ENCODE measurements at regions not wholly inside any gene's neighbourhood (a gene's known extent, or its start where the extent isn't known, plus 50 kb on each side); places are given as distances from the start of the nearest gene placed in this dataset.

DNA sequence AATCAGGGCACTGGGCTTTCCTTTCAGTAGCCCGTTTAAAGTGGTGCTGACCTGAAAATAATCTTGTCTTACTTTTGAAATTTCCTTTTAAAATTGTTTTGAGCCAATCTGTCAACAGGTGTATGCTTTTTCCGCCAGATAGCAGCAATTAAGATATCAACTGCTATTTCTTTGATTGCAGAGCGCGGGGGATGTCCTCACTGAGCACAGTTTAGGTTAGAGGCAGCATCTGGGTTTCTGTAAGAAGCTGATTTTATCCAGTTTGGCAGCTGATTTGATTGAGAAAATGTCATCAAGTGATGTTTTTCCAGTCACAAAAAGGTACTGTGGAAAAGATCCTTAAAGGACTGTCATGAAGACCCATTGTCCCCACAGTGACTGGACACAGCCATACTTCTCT is 371.8 kb downstream of the ADAMTS20 start:
- Histone ChIP-seq H3K27ac (ENCODE audit: low read depth in 1 of 2, low read length in 2 of 2) (no peak overlapping the region), H3K36me3 (replicated peaks in 1 of 2; ENCODE audit: control insufficient read depth in 1 of 2, insufficient read depth in 2 of 2, low read length in 2 of 2) (no peaks in the 10 kb centered on the region), H3K9me3 (replicated peaks in 1 of 2; ENCODE audit: control insufficient read depth in 1 of 2, insufficient read depth in 1 of 2, low read length in 2 of 2) (peaks cover 4 to 13% of the 10 kb centered on the region in 2 donors), H4K20me1 (ENCODE audit: insufficient read depth, low read length) (no peaks in the 10 kb centered on the region), H3K27me3 (ENCODE audit: control insufficient read depth in 2 of 2, insufficient read depth in 2 of 2, low read length in 2 of 2) (no peaks in the 10 kb centered on the region), H3K79me2 (ENCODE audit: insufficient read depth, low read length) (no peaks in the 10 kb centered on the region), H3K4me1 (ENCODE audit: control insufficient read depth in 1 of 2, insufficient read depth in 2 of 2, low read length in 2 of 2) (no peaks in the 10 kb centered on the region), H3K9ac (ENCODE audit: insufficient read depth, low read length, poor library complexity, severe bottlenecking) (no peak overlapping the region), H2AFZ (ENCODE audit: insufficient read depth, low read depth, low read length, poor library complexity, severe bottlenecking) (no peak overlapping the region), H3K4me2 (replicated peaks; ENCODE audit: extremely low read depth, low read length, poor library complexity, severe bottlenecking) (no peak overlapping the region), H3K4me3 (replicated peaks in 1 of 3; ENCODE audit: low read depth in 2 of 3, low read length in 3 of 3) (no peak overlapping the region)
- no peaks in the 10 kb centered on the region for H3K27me3 Mint-ChIP-seq (ENCODE audit: low read depth in 3 of 3)
- no peaks in the 10 kb centered on the region for H3K36me3 Mint-ChIP-seq
- no peak overlapping the region for H3K27ac Mint-ChIP-seq
- H3K4me3 Mint-ChIP-seq, result no peak overlapping the region
- intact Hi-C loops (cut with micrococcal nuclease), result no loop called here
- no peak for DNase-seq
- peaks cover 7 to 23% (median 12%) of the 10 kb centered on the region in 7 donors for H3K9me3 Mint-ChIP-seq
- TF ChIP-seq, protein P1, sequence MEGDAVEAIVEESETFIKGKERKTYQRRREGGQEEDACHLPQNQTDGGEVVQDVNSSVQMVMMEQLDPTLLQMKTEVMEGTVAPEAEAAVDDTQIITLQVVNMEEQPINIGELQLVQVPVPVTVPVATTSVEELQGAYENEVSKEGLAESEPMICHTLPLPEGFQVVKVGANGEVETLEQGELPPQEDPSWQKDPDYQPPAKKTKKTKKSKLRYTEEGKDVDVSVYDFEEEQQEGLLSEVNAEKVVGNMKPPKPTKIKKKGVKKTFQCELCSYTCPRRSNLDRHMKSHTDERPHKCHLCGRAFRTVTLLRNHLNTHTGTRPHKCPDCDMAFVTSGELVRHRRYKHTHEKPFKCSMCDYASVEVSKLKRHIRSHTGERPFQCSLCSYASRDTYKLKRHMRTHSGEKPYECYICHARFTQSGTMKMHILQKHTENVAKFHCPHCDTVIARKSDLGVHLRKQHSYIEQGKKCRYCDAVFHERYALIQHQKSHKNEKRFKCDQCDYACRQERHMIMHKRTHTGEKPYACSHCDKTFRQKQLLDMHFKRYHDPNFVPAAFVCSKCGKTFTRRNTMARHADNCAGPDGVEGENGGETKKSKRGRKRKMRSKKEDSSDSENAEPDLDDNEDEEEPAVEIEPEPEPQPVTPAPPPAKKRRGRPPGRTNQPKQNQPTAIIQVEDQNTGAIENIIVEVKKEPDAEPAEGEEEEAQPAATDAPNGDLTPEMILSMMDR (IDR thresholded peaks at IDR 0.05), result no peak
- H3K4me1 Mint-ChIP-seq, result no peaks in the 10 kb centered on the region
- 92% methylated on average over 4 of the region's 4 CpGs for WGBS (ENCODE audit: insufficient coverage)

DNA sequence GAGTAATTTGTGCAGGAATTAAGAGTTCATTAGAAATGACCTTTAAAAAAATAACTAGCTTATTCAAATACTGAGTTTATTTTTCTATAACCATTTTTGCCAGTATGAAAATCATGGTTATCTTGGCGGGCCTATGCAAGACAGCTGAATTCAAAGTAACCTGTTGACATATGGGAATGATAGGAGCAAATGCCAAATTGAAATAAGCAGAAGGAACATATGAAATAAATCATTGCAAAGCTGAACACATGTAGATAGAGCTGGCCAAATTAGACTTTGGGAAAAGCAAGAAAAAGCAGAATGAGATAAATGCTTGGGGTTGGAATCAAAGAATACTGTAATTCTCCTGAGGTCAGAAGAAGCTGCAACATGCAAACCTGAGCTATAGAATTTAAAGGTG is 372.5 kb downstream of the ADAMTS20 start:
- Histone ChIP-seq H3K27me3 (ENCODE audit: control insufficient read depth in 2 of 2, insufficient read depth in 2 of 2, low read length in 2 of 2) (no peaks in the 10 kb centered on the region), H3K4me3 (replicated peaks in 1 of 3; ENCODE audit: low read depth in 2 of 3, low read length in 3 of 3) (no peak overlapping the region), H4K20me1 (ENCODE audit: insufficient read depth, low read length) (no peaks in the 10 kb centered on the region), H3K79me2 (ENCODE audit: insufficient read depth, low read length) (no peaks in the 10 kb centered on the region), H3K36me3 (replicated peaks in 1 of 2; ENCODE audit: control insufficient read depth in 1 of 2, insufficient read depth in 2 of 2, low read length in 2 of 2) (no peaks in the 10 kb centered on the region), H3K27ac (ENCODE audit: low read depth in 1 of 2, low read length in 2 of 2) (no peak overlapping the region), H3K4me1 (ENCODE audit: control insufficient read depth in 1 of 2, insufficient read depth in 2 of 2, low read length in 2 of 2) (no peaks in the 10 kb centered on the region), H3K9me3 (replicated peaks in 1 of 2; ENCODE audit: control insufficient read depth in 1 of 2, insufficient read depth in 1 of 2, low read length in 2 of 2) (peaks cover 4 to 13% of the 10 kb centered on the region in 2 donors), H3K9ac (ENCODE audit: insufficient read depth, low read length, poor library complexity, severe bottlenecking) (no peak overlapping the region), H2AFZ (ENCODE audit: insufficient read depth, low read depth, low read length, poor library complexity, severe bottlenecking) (no peak overlapping the region), H3K4me2 (replicated peaks; ENCODE audit: extremely low read depth, low read length, poor library complexity, severe bottlenecking) (no peak overlapping the region)
- no peak overlapping the region for H3K4me3 Mint-ChIP-seq
- no peaks in the 10 kb centered on the region for H3K27me3 Mint-ChIP-seq (ENCODE audit: low read depth in 3 of 3)
- H3K9me3 Mint-ChIP-seq, result peaks cover 7 to 23% (median 12%) of the 10 kb centered on the region in 7 donors
- TF ChIP-seq, protein P1 (IDR thresholded peaks at IDR 0.05), result no peak
- DNase-seq, result no peak
- H3K36me3 Mint-ChIP-seq, result no peaks in the 10 kb centered on the region
- H3K27ac Mint-ChIP-seq, result no peak overlapping the region
- no peaks in the 10 kb centered on the region for H3K4me1 Mint-ChIP-seq
- intact Hi-C loops (cut with micrococcal nuclease), result no loop called here
- 80% methylated on average over 1 of the region's 1 CpG for WGBS (ENCODE audit: insufficient coverage)
